Gastrocnemius medialis (tissue), 4 donors: ENCODE measurements at regions not wholly inside any gene's neighbourhood (a gene's known extent, or its start where the extent isn't known, plus 50 kb on each side); places are given as distances from the start of the nearest gene placed in this dataset.

Source experiments
- CTCF ChIP-seq, 5 experiments: fragments of 450-650 bp in 3 of 5; fragments of 200-600 bp in 2 of 5; sonication (generic) in 2 of 5; IDR thresholded peaks in 4 of 5; conservative IDR thresholded peaks in 1 of 5; 1 replicate in 4 of 5; 2 replicates in 1 of 5; pipeline ENCODE4 v1.5.1; 2016 to 2019; ENCODE audit warnings: antibody characterized with exemption in 5 of 5, mild to moderate bottlenecking in 3 of 5, moderate library complexity in 3 of 5
- POLR2A ChIP-seq, 2 donors: fragments of 450-650 bp; IDR thresholded peaks; one replicate each; pipeline ENCODE4 v1.6.1; 2017; ENCODE audit warnings: antibody characterized with exemption in 2 of 2, mild to moderate bottlenecking in 2 of 2, moderate library complexity in 2 of 2

GRCh38 chr7:72492461-72493065, 80.4 kb upstream of the CALN1 start:
- TF ChIP-seq CTCF (IDR thresholded peaks at IDR 0.05 in 4 of 5, conservative IDR thresholded peaks at IDR 0.05 in 1 of 5), result no peak
- TF ChIP-seq POLR2A (IDR thresholded peaks at IDR 0.05), result no peak
